SK-N-MC (cell line): ENCODE measurements at regions not wholly inside any gene's neighbourhood (a gene's known extent, or its start where the extent isn't known, plus 50 kb on each side); places are given as distances from the start of the nearest gene placed in this dataset.

ENCODE experiments used
- EZH2 ChIP-seq: fragments of 200-600 bp; sonication (generic); IDR thresholded peaks from one replicate; pipeline ENCODE4 v1.6.1; 2017; ENCODE audit warnings: antibody characterized with exemption
- POLR2AphosphoS5 ChIP-seq: IDR thresholded peaks from 2 replicates; pipeline ENCODE4 v1.6.1; 2012; ENCODE audit warnings: mild to moderate bottlenecking, low read depth, low read length, borderline replicate concordance

DNA sequence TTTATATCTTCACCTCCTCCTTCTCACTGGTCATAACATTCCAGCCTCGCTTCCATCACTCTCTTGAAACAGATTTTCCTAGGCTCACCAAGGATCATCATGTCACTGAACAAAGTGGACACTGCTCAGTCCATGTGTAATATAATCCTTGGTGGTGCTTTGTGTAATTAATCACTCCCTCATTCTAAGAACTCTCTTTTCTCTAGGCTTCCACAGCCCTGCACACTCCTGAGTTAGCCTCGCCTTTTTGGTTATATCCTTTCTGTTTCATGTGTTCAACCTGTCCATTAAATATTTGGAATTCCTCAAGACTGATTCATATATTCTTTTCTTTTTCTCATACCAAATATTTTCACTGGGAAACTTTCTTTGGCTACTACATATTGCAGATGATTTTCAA lies 440.8 kb downstream of the PYDC2 start:
- TF ChIP-seq EZH2, result no peak
- TF ChIP-seq POLR2AphosphoS5, result no peak
